OCI-LY1 (cell line): ENCODE measurements at regions not wholly inside any gene's neighbourhood (a gene's known extent, or its start where the extent isn't known, plus 50 kb on each side); places are given as distances from the start of the nearest gene placed in this dataset.

Experiments
- EZH2 ChIP-seq: fragments of 200-600 bp; sonication (generic), shearing (Covaris generic); IDR thresholded peaks from 2 replicates; pipeline ENCODE4 v1.8.0; 2017; ENCODE audit warnings: borderline replicate concordance, mixed run types, mild to moderate bottlenecking, antibody characterized with exemption, low read length, moderate library complexity, mixed read lengths
- TF ChIP-seq, protein P1 (sequence below): fragments of 200-600 bp; sonication (generic), shearing (Covaris generic); IDR thresholded peaks from 2 replicates; pipeline ENCODE4 v1.5.1; 2017; ENCODE audit warnings: mild to moderate bottlenecking, antibody characterized with exemption, low read length, moderate library complexity, mixed read lengths

DNA sequence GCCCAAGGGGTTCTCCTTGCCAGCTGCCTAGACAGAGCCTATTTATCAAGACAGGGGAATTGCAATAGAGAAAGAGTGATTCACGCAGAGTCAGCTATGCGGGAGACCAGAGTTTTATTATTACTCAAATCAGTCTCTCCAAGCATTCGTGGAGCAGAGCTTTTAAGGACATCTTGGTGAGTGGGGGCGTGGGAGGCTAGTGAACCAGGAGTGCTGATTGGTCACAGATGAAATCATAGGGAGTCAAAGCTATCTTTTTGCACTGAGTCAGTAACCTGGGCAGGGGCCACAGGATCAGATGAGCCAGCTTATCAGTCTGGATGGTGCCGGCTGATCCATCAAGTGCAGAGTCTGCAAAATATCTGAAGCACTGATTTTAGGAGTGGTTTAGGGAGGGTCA is 64.8 kb upstream of the MRPS6 start:
- TF ChIP-seq, protein P1, sequence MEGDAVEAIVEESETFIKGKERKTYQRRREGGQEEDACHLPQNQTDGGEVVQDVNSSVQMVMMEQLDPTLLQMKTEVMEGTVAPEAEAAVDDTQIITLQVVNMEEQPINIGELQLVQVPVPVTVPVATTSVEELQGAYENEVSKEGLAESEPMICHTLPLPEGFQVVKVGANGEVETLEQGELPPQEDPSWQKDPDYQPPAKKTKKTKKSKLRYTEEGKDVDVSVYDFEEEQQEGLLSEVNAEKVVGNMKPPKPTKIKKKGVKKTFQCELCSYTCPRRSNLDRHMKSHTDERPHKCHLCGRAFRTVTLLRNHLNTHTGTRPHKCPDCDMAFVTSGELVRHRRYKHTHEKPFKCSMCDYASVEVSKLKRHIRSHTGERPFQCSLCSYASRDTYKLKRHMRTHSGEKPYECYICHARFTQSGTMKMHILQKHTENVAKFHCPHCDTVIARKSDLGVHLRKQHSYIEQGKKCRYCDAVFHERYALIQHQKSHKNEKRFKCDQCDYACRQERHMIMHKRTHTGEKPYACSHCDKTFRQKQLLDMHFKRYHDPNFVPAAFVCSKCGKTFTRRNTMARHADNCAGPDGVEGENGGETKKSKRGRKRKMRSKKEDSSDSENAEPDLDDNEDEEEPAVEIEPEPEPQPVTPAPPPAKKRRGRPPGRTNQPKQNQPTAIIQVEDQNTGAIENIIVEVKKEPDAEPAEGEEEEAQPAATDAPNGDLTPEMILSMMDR: no peak
- no peak for TF ChIP-seq EZH2
